Trophoblast cell (in vitro differentiated cells and primary cell): ENCODE measurements at regions not wholly inside any gene's neighbourhood (a gene's known extent, or its start where the extent isn't known, plus 50 kb on each side); places are given as distances from the start of the nearest gene placed in this dataset.

Experiments used
- DNase-seq, 2 donors: peaks; one replicate each; pipeline ENCODE4 v3.0.0-alpha.2; 2016
- H2AFZ ChIP-seq: 2 replicates; pipeline ENCODE4 v1.6.1; 2013; ENCODE audit warnings: low read length, moderate library complexity, mild to moderate bottlenecking; ENCODE audit not compliant: insufficient read depth, poor library complexity
- H2AK5ac ChIP-seq: 2 replicates; pipeline ENCODE4 v1.6.1; 2013; ENCODE audit warnings: mild to moderate bottlenecking, low read length
- H2BK120ac ChIP-seq: 2 replicates; pipeline ENCODE4 v1.6.1; 2013; ENCODE audit warnings: low read length, mild to moderate bottlenecking, moderate library complexity; ENCODE audit not compliant: insufficient read depth, poor library complexity
- H2BK12ac ChIP-seq: 2 replicates; pipeline ENCODE4 v1.6.1; 2013; ENCODE audit warnings: mild to moderate bottlenecking, low read length, moderate library complexity
- H2BK5ac ChIP-seq: 2 replicates; pipeline ENCODE4 v1.6.1; 2013; ENCODE audit warnings: low read length, low read depth, moderate library complexity, mild to moderate bottlenecking; ENCODE audit not compliant: poor library complexity
- H3K14ac ChIP-seq: 2 replicates; pipeline ENCODE4 v1.6.1; 2013; ENCODE audit warnings: mild to moderate bottlenecking, low read length
- H3K18ac ChIP-seq: 2 replicates; pipeline ENCODE4 v1.6.1; 2013; ENCODE audit warnings: mild to moderate bottlenecking, low read length
- H3K23ac ChIP-seq: 2 replicates; pipeline ENCODE4 v1.6.1; 2013; ENCODE audit warnings: low read length
- H3K27ac ChIP-seq: 2 replicates; pipeline ENCODE4 v1.5.1; 2013; ENCODE audit warnings: low read depth, mild to moderate bottlenecking, inconsistent platforms, low read length, moderate library complexity
- H3K27me3 ChIP-seq: 2 replicates; pipeline ENCODE4 v1.6.1; 2013; ENCODE audit warnings: inconsistent platforms, mild to moderate bottlenecking, low read length, moderate library complexity; ENCODE audit not compliant: insufficient read depth
- H3K36me3 ChIP-seq, 2 experiments: 1 replicate in 1 of 2; 2 replicates in 1 of 2; pipeline ENCODE4 v1.6.1; 2013; ENCODE audit warnings: low read length in 2 of 2, mild to moderate bottlenecking in 2 of 2, moderate library complexity in 1 of 2; ENCODE audit not compliant: insufficient read depth in 2 of 2, control insufficient read depth in 1 of 2
- H3K4ac ChIP-seq: 2 replicates; pipeline ENCODE4 v1.6.1; 2013; ENCODE audit warnings: low read depth, mild to moderate bottlenecking, low read length, moderate library complexity
- H3K4me1 ChIP-seq, 2 experiments: 1 replicate in 1 of 2; 2 replicates in 1 of 2; pipeline ENCODE4 v1.6.1; 2013; ENCODE audit warnings: low read length in 2 of 2, mild to moderate bottlenecking in 2 of 2, moderate library complexity in 1 of 2; ENCODE audit not compliant: insufficient read depth in 2 of 2, control insufficient read depth in 1 of 2
- H3K4me2 ChIP-seq: 2 replicates; pipeline ENCODE4 v1.6.1; 2013; ENCODE audit warnings: inconsistent platforms, mild to moderate bottlenecking, low read length, moderate library complexity
- H3K4me3 ChIP-seq: 2 replicates; pipeline ENCODE4 v1.5.1; 2013; ENCODE audit warnings: mild to moderate bottlenecking, low read depth, low read length, inconsistent platforms
- H3K79me1 ChIP-seq: one replicate; pipeline ENCODE4 v1.6.1; 2013; ENCODE audit warnings: low read length
- H3K79me2 ChIP-seq: 2 replicates; pipeline ENCODE4 v1.6.1; 2013; ENCODE audit warnings: low read length, mild to moderate bottlenecking; ENCODE audit not compliant: control insufficient read depth, insufficient read depth, poor library complexity
- H3K9ac ChIP-seq: 2 replicates; pipeline ENCODE4 v1.6.1; 2013; ENCODE audit warnings: mild to moderate bottlenecking, low read length
- H3K9me3 ChIP-seq: 2 replicates; pipeline ENCODE4 v1.6.1; 2013; ENCODE audit warnings: low read depth, mild to moderate bottlenecking, control low read depth, inconsistent platforms, low read length; ENCODE audit not compliant: insufficient read depth
- H4K12ac ChIP-seq: 2 replicates; pipeline ENCODE4 v1.6.1; 2013; ENCODE audit warnings: low read depth, mild to moderate bottlenecking, low read length, moderate library complexity
- H4K8ac ChIP-seq: 2 replicates; pipeline ENCODE4 v1.6.1; 2013; ENCODE audit warnings: low read depth, mild to moderate bottlenecking, low read length, moderate library complexity
- H4K91ac ChIP-seq: one replicate; pipeline ENCODE4 v1.6.1; 2013; ENCODE audit warnings: low read depth, mild to moderate bottlenecking, low read length, moderate library complexity
- WGBS: extraction: QIAGEN DNeasy Blood & Tissue Kit; methylation state at CpG from one replicate; pipeline ENCODE4 v1.1.7; 2013; ENCODE audit warnings: missing lambda C conversion rate; ENCODE audit not compliant: insufficient read length, insufficient coverage; ENCODE audit errors: extremely low coverage; 5-methylcytosine and 5-hydroxymethylcytosine counted together

DNA sequence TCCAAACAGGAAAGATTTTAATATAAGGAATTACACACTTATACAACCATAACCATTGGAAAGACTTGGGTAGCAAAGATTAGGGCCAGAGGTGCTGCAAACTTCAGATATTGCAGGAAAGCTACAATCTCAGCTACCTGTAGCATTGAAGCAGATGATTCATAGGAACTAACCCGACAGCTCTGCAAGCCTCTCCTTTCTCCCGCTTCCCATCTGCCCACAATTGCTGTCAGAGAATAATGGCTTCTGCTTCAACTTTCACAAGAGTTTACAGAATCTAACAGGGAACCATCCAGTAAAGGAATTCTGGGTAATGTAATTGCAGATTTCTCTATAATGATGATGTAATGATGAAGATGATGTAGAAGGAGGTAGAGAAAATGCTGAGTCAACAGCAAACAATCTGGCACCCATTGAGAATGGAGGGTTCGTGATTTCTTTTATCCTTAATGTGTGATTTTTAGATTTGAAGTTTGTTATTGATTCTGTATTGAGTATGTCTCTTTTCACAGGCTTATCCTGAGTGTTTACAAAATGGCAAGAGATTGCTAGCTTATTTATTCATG, 70.8 kb upstream of the USP47 start:
- no peak overlapping the region for H3K27ac ChIP-seq
- H3K79me1 ChIP-seq = no peaks in the 10 kb centered on the region
- no peak overlapping the region for H3K4ac ChIP-seq
- no peaks in the 10 kb centered on the region for H3K27me3 ChIP-seq
- H3K4me1 ChIP-seq = no peaks in the 10 kb centered on the region
- H3K18ac ChIP-seq = no peak overlapping the region
- no peak overlapping the region for H4K91ac ChIP-seq
- no peaks in the 10 kb centered on the region for H3K79me2 ChIP-seq
- H2BK12ac ChIP-seq = no peak overlapping the region
- no peaks in the 10 kb centered on the region for H3K9me3 ChIP-seq
- H3K4me2 ChIP-seq = no peak overlapping the region
- H2AFZ ChIP-seq = no peak overlapping the region
- H4K12ac ChIP-seq = no peak overlapping the region
- no peak overlapping the region for H4K8ac ChIP-seq
- no peak overlapping the region for H3K23ac ChIP-seq
- H3K4me3 ChIP-seq = no peak overlapping the region
- H2BK120ac ChIP-seq = no peak overlapping the region
- DNase-seq = no peak
- no peak overlapping the region for H2BK5ac ChIP-seq
- H3K36me3 ChIP-seq = no peaks in the 10 kb centered on the region
- no peak overlapping the region for H3K14ac ChIP-seq
- no CpG with 5 or more reads among the region's 3 CpGs for WGBS
- H2AK5ac ChIP-seq = no peak overlapping the region
- H3K9ac ChIP-seq = no peak overlapping the region

DNA sequence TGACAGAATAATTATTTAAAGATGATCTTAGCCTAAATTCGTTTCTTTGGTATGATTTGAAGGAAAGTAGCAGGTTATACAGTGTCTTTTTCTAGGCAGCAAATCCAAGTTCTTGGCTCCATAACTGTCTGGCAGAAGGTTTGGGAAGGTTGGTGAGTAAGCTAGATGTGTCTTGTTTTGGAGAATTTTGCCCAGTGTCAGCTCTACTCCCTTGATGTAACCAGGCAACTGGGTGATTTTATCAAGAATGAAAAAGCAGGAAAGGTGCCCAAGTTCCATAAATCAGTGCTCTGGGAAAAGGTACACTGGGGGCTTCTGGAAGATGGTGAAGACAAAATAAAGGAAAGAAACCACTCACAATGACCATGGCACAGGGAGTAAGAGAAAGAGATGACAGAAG, 71.5 kb upstream of the USP47 start:
- no peaks in the 10 kb centered on the region for H3K79me1 ChIP-seq
- H3K79me2 ChIP-seq = no peaks in the 10 kb centered on the region
- H4K12ac ChIP-seq = no peak overlapping the region
- no peak overlapping the region for H3K4ac ChIP-seq
- no peaks in the 10 kb centered on the region for H3K36me3 ChIP-seq
- no peak overlapping the region for H3K9ac ChIP-seq
- H3K4me3 ChIP-seq = no peak overlapping the region
- no peak overlapping the region for H2BK12ac ChIP-seq
- no CpG with 5 or more reads among the region's 1 CpG for WGBS
- no peaks in the 10 kb centered on the region for H3K4me1 ChIP-seq
- DNase-seq = no peak
- H3K14ac ChIP-seq = no peak overlapping the region
- no peak overlapping the region for H2BK5ac ChIP-seq
- no peak overlapping the region for H3K27ac ChIP-seq
- no peak overlapping the region for H2AFZ ChIP-seq
- no peaks in the 10 kb centered on the region for H3K9me3 ChIP-seq
- no peak overlapping the region for H3K18ac ChIP-seq
- no peaks in the 10 kb centered on the region for H3K27me3 ChIP-seq
- no peak overlapping the region for H3K23ac ChIP-seq
- H4K8ac ChIP-seq = no peak overlapping the region
- no peak overlapping the region for H2AK5ac ChIP-seq
- no peak overlapping the region for H2BK120ac ChIP-seq
- H4K91ac ChIP-seq = no peak overlapping the region
- no peak overlapping the region for H3K4me2 ChIP-seq

DNA sequence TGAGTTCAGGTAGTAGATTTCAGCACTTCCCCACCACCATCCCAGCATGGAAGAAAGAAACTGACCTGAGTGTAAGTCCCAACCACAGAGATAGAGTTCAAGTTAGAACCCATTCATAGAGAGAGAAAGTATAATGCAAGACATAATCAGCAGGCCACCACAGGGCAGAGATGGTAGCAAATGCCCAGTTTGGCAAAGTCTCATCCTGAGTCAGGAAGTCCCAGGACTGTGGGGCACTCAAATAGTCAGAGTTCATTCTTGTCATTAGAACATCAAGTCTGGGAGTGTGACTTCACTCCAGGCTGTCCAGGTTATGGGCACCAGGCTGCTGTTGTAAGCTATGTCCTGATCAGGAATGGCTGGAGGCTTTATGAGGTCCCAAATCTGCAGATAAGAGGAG, 72.0 kb upstream of the USP47 start:
- Histone ChIP-seq H4K91ac (no peak overlapping the region), H3K4ac (no peak overlapping the region), H2AFZ (no peak overlapping the region), H3K27me3 (no peaks in the 10 kb centered on the region), H3K18ac (no peak overlapping the region), H4K8ac (no peak overlapping the region), H3K9me3 (no peaks in the 10 kb centered on the region), H2BK12ac (no peak overlapping the region), H3K9ac (no peak overlapping the region), H2BK5ac (no peak overlapping the region), H3K4me1 (no peaks in the 10 kb centered on the region), H3K23ac (no peak overlapping the region), H3K27ac (no peak overlapping the region), H3K14ac (no peak overlapping the region), H3K79me1 (no peaks in the 10 kb centered on the region), H2AK5ac (no peak overlapping the region), H3K36me3 (no peaks in the 10 kb centered on the region), H3K79me2 (no peaks in the 10 kb centered on the region), H4K12ac (no peak overlapping the region), H3K4me3 (no peak overlapping the region), H3K4me2 (no peak overlapping the region), H2BK120ac (no peak overlapping the region)
- no peak for DNase-seq

DNA sequence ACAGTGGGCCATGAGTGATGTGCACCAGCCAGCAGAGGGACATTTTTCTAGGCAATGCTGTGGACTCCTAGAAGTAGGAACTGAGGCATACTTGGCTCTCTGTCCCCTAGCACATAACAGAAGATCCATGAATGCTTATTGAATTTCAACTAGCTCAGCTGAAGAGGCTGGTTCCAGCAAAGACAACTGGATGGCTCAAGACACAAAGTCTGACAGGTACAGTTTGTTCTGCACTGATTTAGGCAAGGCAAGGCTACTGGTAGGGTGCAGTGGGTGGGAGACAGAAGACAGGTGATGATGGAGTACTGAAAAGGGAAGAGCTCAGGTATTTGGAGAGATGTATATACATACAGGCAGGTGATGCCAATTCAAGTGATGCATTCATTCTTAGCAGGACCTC, 72.4 kb upstream of the USP47 start:
- H3K23ac ChIP-seq = no peak overlapping the region
- H3K14ac ChIP-seq = no peak overlapping the region
- no peak overlapping the region for H2AK5ac ChIP-seq
- peak in 1 of 2 donors; percentile 10 for DNase-seq
- H2BK120ac ChIP-seq = no peak overlapping the region
- H2BK12ac ChIP-seq = no peak overlapping the region
- H3K18ac ChIP-seq = no peak overlapping the region
- H3K4me1 ChIP-seq = no peaks in the 10 kb centered on the region
- H3K36me3 ChIP-seq = no peaks in the 10 kb centered on the region
- no peak overlapping the region for H4K91ac ChIP-seq
- no peak overlapping the region for H2AFZ ChIP-seq
- H4K12ac ChIP-seq = no peak overlapping the region
- H4K8ac ChIP-seq = no peak overlapping the region
- no peak overlapping the region for H3K4ac ChIP-seq
- H3K27me3 ChIP-seq = no peaks in the 10 kb centered on the region
- no peaks in the 10 kb centered on the region for H3K79me2 ChIP-seq
- H3K9me3 ChIP-seq = no peaks in the 10 kb centered on the region
- H3K27ac ChIP-seq = no peak overlapping the region
- H3K4me2 ChIP-seq = no peak overlapping the region
- no peak overlapping the region for H2BK5ac ChIP-seq
- H3K79me1 ChIP-seq = no peaks in the 10 kb centered on the region
- H3K9ac ChIP-seq = no peak overlapping the region
- no peak overlapping the region for H3K4me3 ChIP-seq
